ENCODE measurements at regions not wholly inside any gene's neighbourhood (a gene's known extent, or its start where the extent isn't known, plus 50 kb on each side); places are given as distances from the start of the nearest gene placed in this dataset.

GRCh38 chr14:104239185-104239775 is 100.9 kb downstream of the KIF26A start:
- Histone ChIP-seq H3K36me3 (ENCODE audit: control insufficient read depth in 4 of 4, insufficient read depth in 4 of 4, low read length in 3 of 4) (no peaks in the 10 kb centered on the region), H3K9me3 (ENCODE audit: control extremely low read depth in 1 of 5, control insufficient read depth in 4 of 5, insufficient read depth in 2 of 5, low read depth in 1 of 5, low read length in 4 of 5) (peaks cover 4 to 30% (median 15%) of the 10 kb centered on the region in 5 experiments), H3K27me3 (replicated peaks in 2 of 5; ENCODE audit: control insufficient read depth in 4 of 5, insufficient read depth in 5 of 5, low read length in 4 of 5) (peaks cover 0 to 20% (median 0%) of the 10 kb centered on the region in 5 experiments), H3K27ac (ENCODE audit: insufficient read depth in 1 of 2, low read depth in 1 of 2, low read length in 2 of 2, poor library complexity in 1 of 2, severe bottlenecking in 2 of 2) (no peak overlapping the region), H3K4me3 (ENCODE audit: control insufficient read depth in 1 of 7, extremely low read depth in 1 of 7, insufficient read depth in 4 of 7, low read depth in 2 of 7, low read length in 6 of 7) (no peak overlapping the region), H3K4me1 (ENCODE audit: control extremely low read depth in 1 of 4, control insufficient read depth in 4 of 4, insufficient read depth in 4 of 4, low read length in 3 of 4) (no peaks in the 10 kb centered on the region)
- DNase-seq, result no peak
- ChIA-PET CTCF (no interaction called here), POLR2A (no interaction called here)
- 84% methylated on average over 6 of the region's 8 CpGs for WGBS (ENCODE audit: insufficient coverage)

GRCh38 chr14:104239861-104240301 is 101.5 kb downstream of the KIF26A start:
- H3K36me3 ChIP-seq (ENCODE audit: control insufficient read depth in 4 of 4, insufficient read depth in 4 of 4, low read length in 3 of 4), result no peaks in the 10 kb centered on the region
- no peak for DNase-seq
- CTCF ChIA-PET, result no interaction called here
- WGBS (ENCODE audit: insufficient coverage), result 76% methylated on average over 17 of the region's 17 CpGs
- peaks cover 0 to 20% (median 0%) of the 10 kb centered on the region in 5 experiments for H3K27me3 ChIP-seq (replicated peaks in 2 of 5; ENCODE audit: control insufficient read depth in 4 of 5, insufficient read depth in 5 of 5, low read length in 4 of 5)
- POLR2A ChIA-PET, result no interaction called here
- no peaks in the 10 kb centered on the region for H3K4me1 ChIP-seq (ENCODE audit: control extremely low read depth in 1 of 4, control insufficient read depth in 4 of 4, insufficient read depth in 4 of 4, low read length in 3 of 4)
- H3K27ac ChIP-seq (ENCODE audit: insufficient read depth in 1 of 2, low read depth in 1 of 2, low read length in 2 of 2, poor library complexity in 1 of 2, severe bottlenecking in 2 of 2), result no peak overlapping the region
- no peak overlapping the region for H3K4me3 ChIP-seq (ENCODE audit: control insufficient read depth in 1 of 7, extremely low read depth in 1 of 7, insufficient read depth in 4 of 7, low read depth in 2 of 7, low read length in 6 of 7)
- peaks cover 4 to 31% (median 12%) of the 10 kb centered on the region in 5 experiments for H3K9me3 ChIP-seq (ENCODE audit: control extremely low read depth in 1 of 5, control insufficient read depth in 4 of 5, insufficient read depth in 2 of 5, low read depth in 1 of 5, low read length in 4 of 5)

DNA sequence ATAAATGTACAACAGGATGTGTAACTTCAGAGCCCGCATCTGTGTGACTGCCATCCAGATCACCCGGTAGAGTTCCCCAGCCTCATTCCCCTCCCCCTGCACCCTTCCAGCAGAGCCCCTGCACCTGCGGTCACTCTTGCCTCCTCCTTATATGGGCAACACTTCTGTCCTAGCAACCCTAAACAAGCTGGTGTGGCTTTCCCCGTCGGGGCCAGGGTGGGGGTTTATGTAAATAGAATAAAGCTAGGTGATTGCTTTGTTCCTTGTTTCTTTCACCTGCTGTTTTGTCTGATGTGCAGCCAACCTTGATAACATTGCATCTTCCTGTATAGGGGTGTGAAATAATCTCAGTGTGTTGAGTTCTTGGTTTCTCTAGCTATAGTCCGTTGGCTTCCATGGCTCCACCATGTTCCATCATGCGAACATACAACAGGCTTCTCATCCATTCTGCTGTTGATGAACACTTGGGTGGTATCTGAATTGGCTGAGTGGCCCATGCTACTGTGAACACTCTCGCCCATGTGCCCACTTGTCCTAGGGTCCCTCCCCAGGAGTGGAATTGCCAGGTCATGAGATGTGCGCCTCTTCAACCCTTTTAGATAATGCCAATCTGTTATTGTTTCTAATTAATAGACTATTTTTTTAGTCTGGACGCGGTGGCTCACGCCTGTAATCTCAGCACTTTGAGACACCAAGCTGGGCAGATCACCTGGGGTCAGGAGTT is 102.2 kb downstream of the KIF26A start:
- ChIA-PET POLR2A (no interaction called here), CTCF (no interaction called here)
- Histone ChIP-seq H3K27me3 (replicated peaks in 2 of 5; ENCODE audit: control insufficient read depth in 4 of 5, insufficient read depth in 5 of 5, low read length in 4 of 5) (peaks cover 0 to 20% (median 0%) of the 10 kb centered on the region in 5 experiments), H3K4me3 (ENCODE audit: control insufficient read depth in 1 of 7, extremely low read depth in 1 of 7, insufficient read depth in 4 of 7, low read depth in 2 of 7, low read length in 6 of 7) (no peak overlapping the region), H3K9me3 (ENCODE audit: control extremely low read depth in 1 of 5, control insufficient read depth in 4 of 5, insufficient read depth in 2 of 5, low read depth in 1 of 5, low read length in 4 of 5) (peaks cover 4 to 35% (median 16%) of the 10 kb centered on the region in 5 experiments), H3K4me1 (ENCODE audit: control extremely low read depth in 1 of 4, control insufficient read depth in 4 of 4, insufficient read depth in 4 of 4, low read length in 3 of 4) (no peaks in the 10 kb centered on the region), H3K36me3 (ENCODE audit: control insufficient read depth in 4 of 4, insufficient read depth in 4 of 4, low read length in 3 of 4) (no peaks in the 10 kb centered on the region), H3K27ac (ENCODE audit: insufficient read depth in 1 of 2, low read depth in 1 of 2, low read length in 2 of 2, poor library complexity in 1 of 2, severe bottlenecking in 2 of 2) (no peak overlapping the region)
- 77% methylated on average over 10 of the region's 12 CpGs for WGBS (ENCODE audit: insufficient coverage)
- DNase-seq, result no peak

GRCh38 chr14:104243200-104243599 is 104.8 kb downstream of the KIF26A start:
- no peak for DNase-seq
- POLR2A ChIA-PET, result no interaction called here
- no peaks in the 10 kb centered on the region for H3K4me1 ChIP-seq (ENCODE audit: control extremely low read depth in 1 of 4, control insufficient read depth in 4 of 4, insufficient read depth in 4 of 4, low read length in 3 of 4)
- H3K4me3 ChIP-seq (ENCODE audit: control insufficient read depth in 1 of 7, extremely low read depth in 1 of 7, insufficient read depth in 4 of 7, low read depth in 2 of 7, low read length in 6 of 7), result no peak overlapping the region
- H3K27ac ChIP-seq (ENCODE audit: insufficient read depth in 1 of 2, low read depth in 1 of 2, low read length in 2 of 2, poor library complexity in 1 of 2, severe bottlenecking in 2 of 2), result no peak overlapping the region
- WGBS (ENCODE audit: insufficient coverage), result 100% methylated on average over 1 of the region's 1 CpG
- peaks cover 0 to 17% (median 0%) of the 10 kb centered on the region in 5 experiments for H3K27me3 ChIP-seq (replicated peaks in 2 of 5; ENCODE audit: control insufficient read depth in 4 of 5, insufficient read depth in 5 of 5, low read length in 4 of 5)
- no peaks in the 10 kb centered on the region for H3K36me3 ChIP-seq (ENCODE audit: control insufficient read depth in 4 of 4, insufficient read depth in 4 of 4, low read length in 3 of 4)
- H3K9me3 ChIP-seq (ENCODE audit: control extremely low read depth in 1 of 5, control insufficient read depth in 4 of 5, insufficient read depth in 2 of 5, low read depth in 1 of 5, low read length in 4 of 5), result peaks cover 0 to 23% (median 13%) of the 10 kb centered on the region in 5 experiments
- CTCF ChIA-PET, result no interaction called here

- Histone ChIP-seq H3K27ac (ENCODE audit: insufficient read depth in 1 of 2, low read depth in 1 of 2, low read length in 2 of 2, poor library complexity in 1 of 2, severe bottlenecking in 2 of 2) (no peak overlapping the region), H3K27me3 (replicated peaks in 2 of 5; ENCODE audit: control insufficient read depth in 4 of 5, insufficient read depth in 5 of 5, low read length in 4 of 5) (peaks cover 0 to 9% (median 0%) of the 10 kb centered on the region in 5 experiments), H3K4me1 (ENCODE audit: control extremely low read depth in 1 of 4, control insufficient read depth in 4 of 4, insufficient read depth in 4 of 4, low read length in 3 of 4) (no peaks in the 10 kb centered on the region), H3K4me3 (ENCODE audit: control insufficient read depth in 1 of 7, extremely low read depth in 1 of 7, insufficient read depth in 4 of 7, low read depth in 2 of 7, low read length in 6 of 7) (no peak overlapping the region), H3K9me3 (ENCODE audit: control extremely low read depth in 1 of 5, control insufficient read depth in 4 of 5, insufficient read depth in 2 of 5, low read depth in 1 of 5, low read length in 4 of 5) (peaks cover 0 to 23% (median 13%) of the 10 kb centered on the region in 5 experiments), H3K36me3 (ENCODE audit: control insufficient read depth in 4 of 4, insufficient read depth in 4 of 4, low read length in 3 of 4) (no peaks in the 10 kb centered on the region)
- DNase-seq, result no peak
- CTCF ChIA-PET, result no interaction called here
- POLR2A ChIA-PET, result no interaction called here
- WGBS (ENCODE audit: insufficient coverage), result 97% methylated on average over 23 of the region's 23 CpGs
These were observed 106.0 kb downstream of the KIF26A start for GRCh38 chr14:104244221-104245011.

- Histone ChIP-seq H3K4me1 (ENCODE audit: control extremely low read depth in 1 of 4, control insufficient read depth in 4 of 4, insufficient read depth in 4 of 4, low read length in 3 of 4) (no peaks in the 10 kb centered on the region), H3K9me3 (ENCODE audit: control extremely low read depth in 1 of 5, control insufficient read depth in 4 of 5, insufficient read depth in 2 of 5, low read depth in 1 of 5, low read length in 4 of 5) (peaks cover 0 to 23% (median 13%) of the 10 kb centered on the region in 5 experiments), H3K27me3 (replicated peaks in 2 of 5; ENCODE audit: control insufficient read depth in 4 of 5, insufficient read depth in 5 of 5, low read length in 4 of 5) (peaks cover 0 to 7% (median 0%) of the 10 kb centered on the region in 5 experiments), H3K36me3 (ENCODE audit: control insufficient read depth in 4 of 4, insufficient read depth in 4 of 4, low read length in 3 of 4) (no peaks in the 10 kb centered on the region), H3K27ac (ENCODE audit: insufficient read depth in 1 of 2, low read depth in 1 of 2, low read length in 2 of 2, poor library complexity in 1 of 2, severe bottlenecking in 2 of 2) (no peak overlapping the region), H3K4me3 (ENCODE audit: control insufficient read depth in 1 of 7, extremely low read depth in 1 of 7, insufficient read depth in 4 of 7, low read depth in 2 of 7, low read length in 6 of 7) (no peak overlapping the region)
- 94% methylated on average over 3 of the region's 3 CpGs for WGBS (ENCODE audit: insufficient coverage)
- POLR2A ChIA-PET, result no interaction called here
- DNase-seq, result no peak
- CTCF ChIA-PET, result no interaction called here
These were observed 106.7 kb downstream of the KIF26A start for GRCh38 chr14:104245075-104245474.

GRCh38 chr14:104245723-104246122 is 107.3 kb downstream of the KIF26A start:
- Histone ChIP-seq H3K9me3 (ENCODE audit: control extremely low read depth in 1 of 5, control insufficient read depth in 4 of 5, insufficient read depth in 2 of 5, low read depth in 1 of 5, low read length in 4 of 5) (peaks cover 0 to 23% (median 13%) of the 10 kb centered on the region in 5 experiments), H3K36me3 (ENCODE audit: control insufficient read depth in 4 of 4, insufficient read depth in 4 of 4, low read length in 3 of 4) (no peaks in the 10 kb centered on the region), H3K4me3 (ENCODE audit: control insufficient read depth in 1 of 7, extremely low read depth in 1 of 7, insufficient read depth in 4 of 7, low read depth in 2 of 7, low read length in 6 of 7) (no peak overlapping the region), H3K27me3 (replicated peaks in 2 of 5; ENCODE audit: control insufficient read depth in 4 of 5, insufficient read depth in 5 of 5, low read length in 4 of 5) (peaks cover 0 to 2% (median 0%) of the 10 kb centered on the region in 5 experiments), H3K27ac (ENCODE audit: insufficient read depth in 1 of 2, low read depth in 1 of 2, low read length in 2 of 2, poor library complexity in 1 of 2, severe bottlenecking in 2 of 2) (no peak overlapping the region), H3K4me1 (ENCODE audit: control extremely low read depth in 1 of 4, control insufficient read depth in 4 of 4, insufficient read depth in 4 of 4, low read length in 3 of 4) (no peaks in the 10 kb centered on the region)
- POLR2A ChIA-PET, result no interaction called here
- no peak for DNase-seq
- 60% methylated on average over 1 of the region's 2 CpGs for whole genome bisulfite sequencing (ENCODE audit: insufficient coverage)
- CTCF ChIA-PET, result no interaction called here
